IPS DF 4.7 (cell line): ENCODE measurements at regions not wholly inside any gene's neighbourhood (a gene's known extent, or its start where the extent isn't known, plus 50 kb on each side); places are given as distances from the start of the nearest gene placed in this dataset.
"Not testable (repeated sequence)": the region's sequence is repeated elsewhere in the genome, so short reads cannot be mapped to it uniquely, and the experiment has no call there.

Source experiments
- DNase-seq: peaks from one replicate; pipeline ENCODE4 v3.0.0-alpha.2; 2013; ENCODE audit warnings: low spot score; ENCODE audit errors: extremely low read depth

GRCh38 chr3:150303768-150304167 is 104.3 kb upstream of the TSC22D2 start:
- DNase-seq = peak; percentile 30

- no peak for DNase-seq
Observed at GRCh38 chr3:150302246-150302645, 105.9 kb upstream of the TSC22D2 start.

GRCh38 chr3:150300852-150301517 is 107.1 kb upstream of the TSC22D2 start:
- DNase-seq = no peak

GRCh38 chr3:150300388-150300787 is 107.7 kb upstream of the TSC22D2 start:
- no peak for DNase-seq

- DNase-seq = no peak
Observed at GRCh38 chr3:150299201-150299600, 108.9 kb upstream of the TSC22D2 start.

- no peak for DNase-seq
Observed at GRCh38 chr3:150296966-150297365, 111.1 kb upstream of the TSC22D2 start.

- DNase-seq = no peak
Observed at GRCh38 chr3:150296123-150296735, 111.9 kb upstream of the TSC22D2 start.

GRCh38 chr3:150293401-150294001 is 114.6 kb upstream of the TSC22D2 start:
- no peak for DNase-seq

GRCh38 chr3:150292891-150293290 is 115.2 kb upstream of the TSC22D2 start:
- DNase-seq = no peak

GRCh38 chr3:150291515-150291914 is 116.6 kb upstream of the TSC22D2 start:
- no peak for DNase-seq

GRCh38 chr3:150286390-150287147 is 121.5 kb upstream of the TSC22D2 start:
- DNase-seq = peak; percentile 51

GRCh38 chr3:150285601-150286000 is 122.5 kb upstream of the TSC22D2 start:
- no peak for DNase-seq

GRCh38 chr3:150278843-150279381 is 129.2 kb upstream of the TSC22D2 start:
- DNase-seq = no peak

- no peak for DNase-seq
Observed at GRCh38 chr3:150278195-150278594, 129.9 kb upstream of the TSC22D2 start.

- no peak for DNase-seq
Observed at GRCh38 chr3:150277444-150277843, 130.7 kb upstream of the TSC22D2 start.

- DNase-seq = no peak
Observed at GRCh38 chr3:150275941-150276340, 132.2 kb upstream of the TSC22D2 start.

- DNase-seq = no peak
Observed at GRCh38 chr3:150274372-150274771, 133.7 kb upstream of the TSC22D2 start.

GRCh38 chr3:150273396-150273795 is 134.7 kb upstream of the TSC22D2 start:
- DNase-seq = no peak

- no peak for DNase-seq
Observed at GRCh38 chr3:150271591-150271960, 136.5 kb upstream of the TSC22D2 start.

- no peak for DNase-seq
Observed at GRCh38 chr3:150270883-150271590, 137.1 kb upstream of the TSC22D2 start.

GRCh38 chr3:150270444-150270843 is 137.7 kb upstream of the TSC22D2 start:
- not testable (repeated sequence) for DNase-seq
